ENCODE measurements at regions not wholly inside any gene's neighbourhood (a gene's known extent, or its start where the extent isn't known, plus 50 kb on each side); places are given as distances from the start of the nearest gene placed in this dataset.

- no peak for DNase-seq (ENCODE audit: insufficient read length, low spot score)
- TF ChIP-seq PAX5 (IDR thresholded peaks at IDR 0.05; ENCODE audit: insufficient read depth, low read length, severe bottlenecking) (no peak), POLR2A (IDR thresholded peaks at IDR 0.05; ENCODE audit: low read depth, low read length) (no peak), POLR2AphosphoS5 (IDR thresholded peaks at IDR 0.05; ENCODE audit: low read depth, low read length) (no peak), TAF1 (IDR thresholded peaks at IDR 0.05; ENCODE audit: low read depth, low read length) (no peak), POU2F2 (IDR thresholded peaks at IDR 0.05; ENCODE audit: low read depth, low read length) (no peak), SPI1 (IDR thresholded peaks at IDR 0.05; ENCODE audit: low read depth, low read length) (no peak)
- peak; percentile 13 for FAIRE-seq
Measured at GRCh38 chr14:36021030-36021422, 155.5 kb downstream of the PTCSC3 start.

DNA sequence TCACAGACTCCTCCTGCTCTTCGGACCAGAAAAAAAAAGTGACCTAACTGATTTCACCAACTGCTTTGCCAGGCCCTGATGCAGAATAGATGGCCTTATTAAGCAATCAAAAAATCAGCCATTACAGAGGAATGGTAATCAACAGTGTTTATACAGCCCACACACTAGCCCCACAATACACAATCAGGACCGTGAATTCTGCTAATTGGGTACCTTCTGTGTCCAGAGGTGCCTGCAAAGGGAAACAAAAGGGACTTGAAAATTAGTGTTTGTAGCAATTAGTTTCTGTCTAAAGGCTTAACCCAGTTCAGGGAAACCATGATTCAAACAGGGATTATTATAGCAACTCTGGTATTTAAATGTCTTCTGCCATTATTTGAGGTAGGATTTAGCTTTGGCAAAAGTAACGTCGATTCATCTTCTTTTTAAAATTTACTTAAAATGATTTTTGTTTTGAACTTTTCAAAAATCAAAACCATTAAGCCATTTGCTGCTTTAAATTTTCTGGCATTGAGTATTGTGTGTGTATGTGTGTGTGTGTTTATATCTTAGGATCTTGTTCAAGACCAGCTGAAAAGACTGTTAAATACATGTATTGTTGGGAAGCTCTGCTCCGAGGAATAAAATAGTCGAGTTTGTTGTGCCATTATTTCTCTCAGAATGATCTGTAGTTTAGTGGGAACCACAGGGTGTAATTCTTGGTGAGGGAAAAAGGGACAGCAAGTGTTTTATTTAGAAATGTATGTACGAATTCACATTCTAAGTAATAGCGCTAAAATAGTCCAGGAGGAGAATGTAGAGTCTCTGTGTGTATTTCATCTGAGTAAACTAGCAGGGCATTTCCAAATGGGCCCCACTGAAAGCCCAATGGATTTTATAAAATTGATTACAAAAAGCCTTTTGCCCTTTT is 156.1 kb downstream of the PTCSC3 start:
- DNase-seq (ENCODE audit: insufficient read length, low spot score) = no peak
- TF ChIP-seq PAX5 (IDR thresholded peaks at IDR 0.05; ENCODE audit: insufficient read depth, low read length, severe bottlenecking) = no peak
- TF ChIP-seq POLR2AphosphoS5 (IDR thresholded peaks at IDR 0.05; ENCODE audit: low read depth, low read length) = no peak
- TF ChIP-seq POU2F2 (IDR thresholded peaks at IDR 0.05; ENCODE audit: low read depth, low read length) = no peak
- no peak for TF ChIP-seq POLR2A (IDR thresholded peaks at IDR 0.05; ENCODE audit: low read depth, low read length)
- TF ChIP-seq TAF1 (IDR thresholded peaks at IDR 0.05; ENCODE audit: low read depth, low read length) = no peak
- no peak for TF ChIP-seq SPI1 (IDR thresholded peaks at IDR 0.05; ENCODE audit: low read depth, low read length)

DNA sequence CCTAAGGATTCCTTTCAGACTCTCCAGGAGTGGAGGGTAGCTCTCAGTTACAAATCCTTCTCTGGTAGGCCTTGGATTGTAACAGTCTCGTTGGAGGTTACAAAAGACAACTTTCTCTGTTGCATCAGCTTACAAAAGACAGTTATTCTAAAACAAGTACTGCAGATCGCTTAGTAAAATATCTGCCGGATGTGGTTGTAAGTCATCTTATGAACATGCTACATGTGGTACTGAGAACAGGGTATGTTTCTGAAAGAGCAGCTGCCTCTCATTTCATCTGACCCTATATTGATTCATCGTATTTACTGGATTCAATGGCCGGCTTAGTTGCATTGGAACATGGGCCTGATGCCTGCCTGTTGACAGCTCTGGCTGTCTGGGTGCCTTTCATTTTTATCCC is 157.4 kb downstream of the PTCSC3 start:
- TF ChIP-seq PAX5 (IDR thresholded peaks at IDR 0.05; ENCODE audit: insufficient read depth, low read length, severe bottlenecking) = no peak
- DNase-seq (ENCODE audit: insufficient read length, low spot score) (no peak), FAIRE-seq (no peak)

More for the DNA sequence above, 156.1 kb downstream of the PTCSC3 start:
- FAIRE-seq = peak; percentile 26

- DNase-seq (ENCODE audit: insufficient read length, low spot score) = no peak
- TF ChIP-seq SPI1 (IDR thresholded peaks at IDR 0.05; ENCODE audit: low read depth, low read length) (no peak), TAF1 (IDR thresholded peaks at IDR 0.05; ENCODE audit: low read depth, low read length) (no peak), POLR2A (IDR thresholded peaks at IDR 0.05; ENCODE audit: low read depth, low read length) (no peak), POLR2AphosphoS5 (IDR thresholded peaks at IDR 0.05; ENCODE audit: low read depth, low read length) (no peak), PAX5 (IDR thresholded peaks at IDR 0.05; ENCODE audit: insufficient read depth, low read length, severe bottlenecking) (no peak)
- FAIRE-seq = no peak
Measured at GRCh38 chr14:36014236-36014635, 162.3 kb downstream of the PTCSC3 start.

- no peak for FAIRE-seq
- DNase-seq (ENCODE audit: insufficient read length, low spot score) = no peak
- TF ChIP-seq POLR2A (IDR thresholded peaks at IDR 0.05; ENCODE audit: low read depth, low read length) (no peak), POLR2AphosphoS5 (IDR thresholded peaks at IDR 0.05; ENCODE audit: low read depth, low read length) (no peak), PAX5 (IDR thresholded peaks at IDR 0.05; ENCODE audit: insufficient read depth, low read length, severe bottlenecking) (no peak), SPI1 (IDR thresholded peaks at IDR 0.05; ENCODE audit: low read depth, low read length) (no peak), POU2F2 (IDR thresholded peaks at IDR 0.05; ENCODE audit: low read depth, low read length) (no peak), TAF1 (IDR thresholded peaks at IDR 0.05; ENCODE audit: low read depth, low read length) (no peak)
Measured at GRCh38 chr14:36013483-36013882, 163.0 kb downstream of the PTCSC3 start.

GRCh38 chr14:36012621-36013020 is 163.9 kb downstream of the PTCSC3 start:
- FAIRE-seq (no peak), DNase-seq (ENCODE audit: insufficient read length, low spot score) (no peak)
- TF ChIP-seq POU2F2 (IDR thresholded peaks at IDR 0.05; ENCODE audit: low read depth, low read length) (no peak), SPI1 (IDR thresholded peaks at IDR 0.05; ENCODE audit: low read depth, low read length) (no peak), TAF1 (IDR thresholded peaks at IDR 0.05; ENCODE audit: low read depth, low read length) (no peak), PAX5 (IDR thresholded peaks at IDR 0.05; ENCODE audit: insufficient read depth, low read length, severe bottlenecking) (no peak), POLR2AphosphoS5 (IDR thresholded peaks at IDR 0.05; ENCODE audit: low read depth, low read length) (no peak), POLR2A (IDR thresholded peaks at IDR 0.05; ENCODE audit: low read depth, low read length) (no peak)

GRCh38 chr14:36009643-36010042 is 166.9 kb downstream of the PTCSC3 start:
- TF ChIP-seq PAX5 (IDR thresholded peaks at IDR 0.05; ENCODE audit: insufficient read depth, low read length, severe bottlenecking) = no peak
- TF ChIP-seq TAF1 (IDR thresholded peaks at IDR 0.05; ENCODE audit: low read depth, low read length) = no peak
- no peak for TF ChIP-seq POLR2A (IDR thresholded peaks at IDR 0.05; ENCODE audit: low read depth, low read length)
- TF ChIP-seq POU2F2 (IDR thresholded peaks at IDR 0.05; ENCODE audit: low read depth, low read length) = no peak
- no peak for TF ChIP-seq POLR2AphosphoS5 (IDR thresholded peaks at IDR 0.05; ENCODE audit: low read depth, low read length)
- DNase-seq (ENCODE audit: insufficient read length, low spot score) = no peak
- FAIRE-seq = no peak

GRCh38 chr14:36006623-36007022 is 169.9 kb downstream of the PTCSC3 start:
- TF ChIP-seq SPI1 (IDR thresholded peaks at IDR 0.05; ENCODE audit: low read depth, low read length) (no peak), TAF1 (IDR thresholded peaks at IDR 0.05; ENCODE audit: low read depth, low read length) (no peak)
- DNase-seq (ENCODE audit: insufficient read length, low spot score) (no peak), FAIRE-seq (no peak)

DNA sequence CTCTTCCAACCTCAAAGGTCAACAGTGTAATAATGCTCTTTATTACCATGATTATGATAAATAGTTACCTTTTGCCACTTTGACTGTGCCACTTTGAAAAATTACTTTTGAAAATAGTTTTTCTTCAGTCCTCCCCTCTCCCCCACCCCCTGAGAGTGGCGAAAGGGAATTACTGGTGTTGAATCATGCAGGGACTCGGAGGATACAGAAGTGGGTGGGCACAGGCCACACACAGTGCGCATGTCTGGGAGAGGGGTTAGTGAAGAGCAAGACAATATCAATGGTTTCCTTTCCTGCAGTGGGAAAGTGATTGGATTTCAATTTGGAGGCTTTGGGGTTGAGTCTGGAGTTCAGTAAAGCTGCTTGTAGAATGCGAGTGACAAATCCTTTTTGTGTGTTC is 170.9 kb downstream of the PTCSC3 start:
- TF ChIP-seq POU2F2 (IDR thresholded peaks at IDR 0.05; ENCODE audit: low read depth, low read length) (no peak), TAF1 (IDR thresholded peaks at IDR 0.05; ENCODE audit: low read depth, low read length) (no peak), SPI1 (IDR thresholded peaks at IDR 0.05; ENCODE audit: low read depth, low read length) (no peak), POLR2A (IDR thresholded peaks at IDR 0.05; ENCODE audit: low read depth, low read length) (no peak), PAX5 (IDR thresholded peaks at IDR 0.05; ENCODE audit: insufficient read depth, low read length, severe bottlenecking) (no peak), POLR2AphosphoS5 (IDR thresholded peaks at IDR 0.05; ENCODE audit: low read depth, low read length) (no peak)
- FAIRE-seq (no peak), DNase-seq (ENCODE audit: insufficient read length, low spot score) (no peak)

GRCh38 chr14:36001936-36002335 is 174.6 kb downstream of the PTCSC3 start:
- FAIRE-seq = no peak
- DNase-seq (ENCODE audit: insufficient read length, low spot score) = no peak
- no peak for TF ChIP-seq PAX5 (IDR thresholded peaks at IDR 0.05; ENCODE audit: insufficient read depth, low read length, severe bottlenecking)
- TF ChIP-seq POLR2AphosphoS5 (IDR thresholded peaks at IDR 0.05; ENCODE audit: low read depth, low read length) = no peak
- TF ChIP-seq POU2F2 (IDR thresholded peaks at IDR 0.05; ENCODE audit: low read depth, low read length) = no peak
- TF ChIP-seq TAF1 (IDR thresholded peaks at IDR 0.05; ENCODE audit: low read depth, low read length) = no peak
- no peak for TF ChIP-seq POLR2A (IDR thresholded peaks at IDR 0.05; ENCODE audit: low read depth, low read length)
- no peak for TF ChIP-seq SPI1 (IDR thresholded peaks at IDR 0.05; ENCODE audit: low read depth, low read length)
